PC-9 (cell line): ENCODE measurements at regions not wholly inside any gene's neighbourhood (a gene's known extent, or its start where the extent isn't known, plus 50 kb on each side); places are given as distances from the start of the nearest gene placed in this dataset.

Source experiments
- BruUV-seq: library from RNA; stranded (reverse); fragments of 400-500 nt; replicated peaks from 2 replicates; lab custom pipeline; 2021; lab: Mats Ljungman, UMichigan
- CTCF ChIA-PET: fragments of 300-600 bp; sonication (Branson Sonifier 250); formaldehyde crosslinking; loops from one replicate; lab custom pipeline; 2022; ENCODE audit warnings: antibody characterized with exemption; lab: Charles Lee
- POLR2A ChIA-PET: fragments of 300-600 bp; sonication (Branson Sonifier 250); formaldehyde crosslinking; loops from one replicate; lab custom pipeline; 2022; ENCODE audit warnings: antibody characterized with exemption; ENCODE audit not compliant: unreplicated experiment; lab: Charles Lee
- DNase-seq, 2 experiments: peaks; one replicate each; pipeline versions ENCODE4 v3.0.0 to v3.0.0-alpha.2; 2015 to 2022; ENCODE audit warnings: mixed read lengths in 1 of 2
- H2AFZ ChIP-seq: fragments of 200-600 bp; sonication (generic); 2 replicates; pipeline ENCODE4 v1.8.1; 2017; ENCODE audit warnings: antibody characterized with exemption
- H3F3A ChIP-seq: fragments of 200-600 bp; sonication (generic); 2 replicates; pipeline ENCODE4 v1.8.1; 2017; ENCODE audit warnings: antibody characterized with exemption, mild to moderate bottlenecking, low read depth; ENCODE audit not compliant: insufficient read depth
- H3K27ac ChIP-seq: fragments of 200-600 bp; sonication (generic); 2 replicates; pipeline ENCODE4 v1.6.1; 2016; ENCODE audit warnings: mixed run types
- H3K27me3 ChIP-seq: fragments of 200-600 bp; sonication (generic); 2 replicates; pipeline ENCODE4 v1.6.1; 2016; ENCODE audit warnings: low read depth, mixed run types; ENCODE audit not compliant: insufficient read depth
- H3K36me3 ChIP-seq: fragments of 200-600 bp; sonication (generic); 2 replicates; pipeline ENCODE4 v1.6.1; 2016; ENCODE audit warnings: low read depth, mixed run types
- H3K4me1 ChIP-seq: fragments of 200-600 bp; sonication (generic); replicated peaks from 2 replicates; pipeline ENCODE4 v1.6.1; 2016; ENCODE audit warnings: mixed run types; ENCODE audit not compliant: insufficient read depth
- H3K4me2 ChIP-seq: fragments of 200-600 bp; sonication (generic); 2 replicates; pipeline ENCODE4 v1.6.1; 2017; ENCODE audit warnings: mixed run types
- H3K4me3 ChIP-seq: fragments of 200-600 bp; sonication (generic); 2 replicates; pipeline ENCODE4 v1.6.1; 2016; ENCODE audit warnings: mixed run types
- H3K79me2 ChIP-seq: fragments of 200-600 bp; sonication (generic); 2 replicates; pipeline ENCODE4 v1.6.1; 2017; ENCODE audit warnings: low read depth, mixed run types
- H3K9me2 ChIP-seq: fragments of 200-600 bp; sonication (generic); 2 replicates; pipeline ENCODE4 v1.8.1; 2017; ENCODE audit warnings: mild to moderate bottlenecking; ENCODE audit not compliant: insufficient read depth
- H3K9me3 ChIP-seq: fragments of 200-600 bp; sonication (generic); 2 replicates; pipeline ENCODE4 v1.8.1; 2016; ENCODE audit warnings: low read depth; ENCODE audit not compliant: insufficient read depth
- H4K20me1 ChIP-seq: fragments of 200-600 bp; sonication (generic); 2 replicates; pipeline ENCODE4 v1.8.1; 2017; ENCODE audit not compliant: insufficient read depth
- EZH2 ChIP-seq: fragments of 200-600 bp; sonication (generic); IDR thresholded peaks from 2 replicates; pipeline ENCODE4 v1.8.0; 2017; ENCODE audit warnings: antibody characterized with exemption, low read depth
- intact Hi-C: fragments of 100-400 bp; cut with micrococcal nuclease; formaldehyde crosslinking; loops from one replicate; pipeline ENCODE4 v1.10.0; 2022; ENCODE audit not compliant: unreplicated experiment
- TF ChIP-seq, protein P1 (sequence below): fragments of 200-600 bp; sonication (generic); conservative IDR thresholded peaks from 2 replicates; pipeline ENCODE4 v1.6.1; 2017; ENCODE audit warnings: mixed run types, antibody characterized with exemption, mild to moderate bottlenecking, moderate library complexity

DNA sequence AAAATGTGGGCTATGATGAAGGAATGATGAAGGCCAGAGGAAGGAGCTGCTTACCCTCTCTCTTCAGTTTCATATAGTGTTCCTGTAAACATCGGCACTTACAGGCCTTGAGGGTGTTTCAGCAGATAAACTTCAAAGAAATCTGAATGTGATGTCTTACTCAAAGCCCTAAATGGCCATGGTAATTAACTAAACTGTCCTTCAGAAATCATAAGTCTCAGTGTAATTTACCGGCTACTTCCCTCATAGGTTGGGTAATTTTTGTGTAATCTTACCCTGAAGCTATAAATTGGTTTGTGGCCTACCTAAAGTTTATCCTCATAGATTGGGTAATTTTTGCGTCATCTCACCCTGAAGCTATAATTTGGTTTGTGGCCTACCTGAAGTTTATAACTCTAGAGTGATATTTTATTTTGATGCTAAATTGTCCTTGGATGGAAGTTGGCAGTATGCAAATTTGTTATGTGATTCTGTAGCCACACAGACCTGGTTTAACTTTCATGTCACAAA, 2700.3 kb downstream of the ARAP2 start:
- H3K79me2 ChIP-seq: no peaks in the 10 kb centered on the region
- CTCF ChIA-PET: no interaction called here
- no TSS peak for BruUV-seq
- H3K4me3 ChIP-seq: no peak overlapping the region
- H3K9me2 ChIP-seq: no peaks in the 10 kb centered on the region
- no peak for DNase-seq
- intact Hi-C loops: no loop called here
- no peaks in the 10 kb centered on the region for H4K20me1 ChIP-seq
- H3F3A ChIP-seq: no peaks in the 10 kb centered on the region
- H3K36me3 ChIP-seq: no peaks in the 10 kb centered on the region
- H3K27ac ChIP-seq: no peak overlapping the region
- H2AFZ ChIP-seq: no peak overlapping the region
- no peaks in the 10 kb centered on the region for H3K27me3 ChIP-seq
- TF ChIP-seq, protein P1, sequence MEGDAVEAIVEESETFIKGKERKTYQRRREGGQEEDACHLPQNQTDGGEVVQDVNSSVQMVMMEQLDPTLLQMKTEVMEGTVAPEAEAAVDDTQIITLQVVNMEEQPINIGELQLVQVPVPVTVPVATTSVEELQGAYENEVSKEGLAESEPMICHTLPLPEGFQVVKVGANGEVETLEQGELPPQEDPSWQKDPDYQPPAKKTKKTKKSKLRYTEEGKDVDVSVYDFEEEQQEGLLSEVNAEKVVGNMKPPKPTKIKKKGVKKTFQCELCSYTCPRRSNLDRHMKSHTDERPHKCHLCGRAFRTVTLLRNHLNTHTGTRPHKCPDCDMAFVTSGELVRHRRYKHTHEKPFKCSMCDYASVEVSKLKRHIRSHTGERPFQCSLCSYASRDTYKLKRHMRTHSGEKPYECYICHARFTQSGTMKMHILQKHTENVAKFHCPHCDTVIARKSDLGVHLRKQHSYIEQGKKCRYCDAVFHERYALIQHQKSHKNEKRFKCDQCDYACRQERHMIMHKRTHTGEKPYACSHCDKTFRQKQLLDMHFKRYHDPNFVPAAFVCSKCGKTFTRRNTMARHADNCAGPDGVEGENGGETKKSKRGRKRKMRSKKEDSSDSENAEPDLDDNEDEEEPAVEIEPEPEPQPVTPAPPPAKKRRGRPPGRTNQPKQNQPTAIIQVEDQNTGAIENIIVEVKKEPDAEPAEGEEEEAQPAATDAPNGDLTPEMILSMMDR: no peak
- no peak for TF ChIP-seq EZH2
- no peaks in the 10 kb centered on the region for H3K9me3 ChIP-seq
- H3K4me1 ChIP-seq: no peaks in the 10 kb centered on the region
- POLR2A ChIA-PET: no interaction called here
- H3K4me2 ChIP-seq: no peak overlapping the region

DNA sequence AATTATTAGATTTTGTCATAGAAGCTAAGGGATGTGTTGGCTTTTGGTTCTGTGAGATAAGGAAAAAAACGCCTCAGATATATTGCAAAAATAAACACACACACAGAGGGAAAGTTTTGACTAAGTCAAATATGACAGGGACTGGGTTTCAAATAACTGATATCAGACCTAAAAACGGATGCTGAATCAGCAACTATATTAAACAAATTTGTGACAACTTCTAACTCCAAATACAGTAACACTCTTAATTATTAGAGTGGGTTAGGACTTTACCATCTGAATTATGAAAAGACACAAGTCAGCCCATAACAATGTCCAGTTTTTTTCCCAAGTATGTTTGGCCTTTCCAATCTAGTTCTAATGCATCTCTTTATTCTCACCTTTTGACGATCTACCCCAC, 2693.1 kb downstream of the ARAP2 start:
- H4K20me1 ChIP-seq: no peaks in the 10 kb centered on the region
- H3K36me3 ChIP-seq: no peaks in the 10 kb centered on the region
- no peak for DNase-seq
- no peak overlapping the region for H3K4me3 ChIP-seq
- CTCF ChIA-PET: no interaction called here
- intact Hi-C loops: no loop called here
- H2AFZ ChIP-seq: no peak overlapping the region
- POLR2A ChIA-PET: no interaction called here
- TF ChIP-seq, protein P1: no peak
- TF ChIP-seq EZH2: no peak
- H3K4me2 ChIP-seq: no peak overlapping the region
- no peak overlapping the region for H3K27ac ChIP-seq
- BruUV-seq: no TSS peak
- no peaks in the 10 kb centered on the region for H3K79me2 ChIP-seq
- no peaks in the 10 kb centered on the region for H3K27me3 ChIP-seq
- no peaks in the 10 kb centered on the region for H3K9me3 ChIP-seq
- H3F3A ChIP-seq: no peaks in the 10 kb centered on the region
- H3K4me1 ChIP-seq: no peaks in the 10 kb centered on the region
- H3K9me2 ChIP-seq: no peaks in the 10 kb centered on the region

DNA sequence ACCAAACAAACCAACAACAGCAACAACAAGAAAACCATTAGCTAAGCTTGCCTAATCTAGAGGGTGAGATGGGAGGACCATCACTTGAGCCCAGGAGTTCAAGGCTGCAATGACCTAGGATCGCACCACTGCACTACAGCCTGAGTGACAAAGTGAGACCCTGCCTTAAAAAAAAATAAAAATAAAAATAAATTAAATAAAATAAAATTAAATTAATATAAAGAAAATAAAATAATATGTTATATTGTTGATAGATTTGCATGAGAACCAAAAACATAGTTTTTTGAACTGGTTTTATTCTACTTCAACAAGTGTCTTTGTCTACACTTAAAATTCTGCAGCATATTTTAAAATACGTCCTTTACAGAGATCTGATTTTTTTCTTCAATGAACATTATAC, 2683.1 kb downstream of the ARAP2 start:
- no TSS peak for BruUV-seq
- Histone ChIP-seq H4K20me1 (no peaks in the 10 kb centered on the region), H3F3A (no peaks in the 10 kb centered on the region), H3K4me3 (no peak overlapping the region), H3K36me3 (no peaks in the 10 kb centered on the region), H3K4me1 (no peaks in the 10 kb centered on the region), H3K79me2 (no peaks in the 10 kb centered on the region), H3K9me3 (no peaks in the 10 kb centered on the region), H3K27ac (no peak overlapping the region), H2AFZ (no peak overlapping the region), H3K27me3 (no peaks in the 10 kb centered on the region), H3K9me2 (no peaks in the 10 kb centered on the region), H3K4me2 (no peak overlapping the region)
- CTCF ChIA-PET: no interaction called here
- no peak for TF ChIP-seq EZH2
- TF ChIP-seq, protein P1: no peak
- no peak for DNase-seq
- POLR2A ChIA-PET: no interaction called here
- intact Hi-C loops: no loop called here
